ENCODE measurements at regions not wholly inside any gene's neighbourhood (a gene's known extent, or its start where the extent isn't known, plus 50 kb on each side); places are given as distances from the start of the nearest gene placed in this dataset.

DNA sequence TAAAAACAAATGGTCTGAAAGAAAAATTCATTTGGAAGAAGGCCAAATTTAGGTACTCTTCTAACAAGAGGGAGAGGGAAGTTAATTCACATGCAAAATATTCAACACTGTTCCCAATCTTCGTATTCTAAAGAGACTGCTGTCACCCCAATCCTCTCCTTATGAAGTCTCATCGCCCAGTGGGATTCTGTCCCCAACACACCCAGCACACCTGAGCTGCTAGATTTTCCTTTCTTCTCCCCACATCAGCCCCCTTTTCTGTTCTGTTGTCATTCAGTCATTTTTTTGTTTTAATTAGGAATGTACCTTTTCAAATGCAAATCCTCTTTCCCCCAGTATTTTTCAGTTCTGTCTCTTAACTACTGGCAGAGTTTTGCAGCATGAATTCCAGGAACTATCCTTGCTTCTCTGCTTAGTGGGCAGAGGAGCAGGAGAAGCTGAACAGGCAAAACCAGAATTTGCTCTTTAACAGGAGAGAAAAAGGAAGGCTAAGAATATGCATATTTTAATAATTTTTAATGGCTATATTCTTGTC is 366.9 kb downstream of the MAN2A1 start:
- H3K9me3 ChIP-seq (ENCODE audit: control insufficient read depth, low read depth, low read length): no peaks in the 10 kb centered on the region
- H4K5ac ChIP-seq (ENCODE audit: insufficient read length, low read depth, low read length): no peak overlapping the region
- DNase-seq: no peak
- H3K4me1 Mint-ChIP-seq: peaks cover 30 to 34% of the 10 kb centered on the region in 2 experiments
- TF ChIP-seq CTCF (conservative IDR thresholded peaks at IDR 0.05): no peak
- no peak overlapping the region for H2AFZ ChIP-seq (ENCODE audit: low read length)
- H3K23me2 ChIP-seq (ENCODE audit: insufficient read length, low read depth, low read length, poor library complexity, severe bottlenecking): no peaks in the 10 kb centered on the region
- peaks cover 10% of the 10 kb centered on the region for H3K4me1 ChIP-seq (ENCODE audit: insufficient read depth, low read length)
- H3K9ac ChIP-seq (ENCODE audit: extremely low read depth, insufficient read length, low read length): no peak overlapping the region
- no peaks in the 10 kb centered on the region for H3K27me3 Mint-ChIP-seq (ENCODE audit: low read depth)
- H3K4me3 Mint-ChIP-seq: peak overlapping the region in 1 of 2 experiments; percentile 9; a peak in 4 of 5 replicates
- no peaks in the 10 kb centered on the region for H3K9me3 Mint-ChIP-seq
- H3K23ac ChIP-seq (ENCODE audit: insufficient read length, low read depth, low read length): no peak overlapping the region
- H2BK120ac ChIP-seq (ENCODE audit: low read depth, low read length, poor library complexity, severe bottlenecking): no peak overlapping the region
- H3T11ph ChIP-seq (ENCODE audit: low read length): no peak overlapping the region
- H4K91ac ChIP-seq (ENCODE audit: insufficient read length, low read depth, low read length): no peak overlapping the region
- H4K8ac ChIP-seq (replicated peaks; ENCODE audit: insufficient read length, low read depth, low read length): no peak overlapping the region
- no peaks in the 10 kb centered on the region for H3K27me3 ChIP-seq (ENCODE audit: insufficient read depth, low read length)
- H3K4me2 ChIP-seq (ENCODE audit: insufficient read depth, insufficient read length, low read length): no peak overlapping the region
- H2BK5ac ChIP-seq (ENCODE audit: insufficient read length, low read length): no peak overlapping the region
- no peak overlapping the region for H3K14ac ChIP-seq (ENCODE audit: insufficient read depth, low read length)
- H2BK15ac ChIP-seq (ENCODE audit: low read depth, low read length): no peak overlapping the region
- no peaks in the 10 kb centered on the region for H3K79me1 ChIP-seq (ENCODE audit: insufficient read depth, low read depth, low read length, poor library complexity, severe bottlenecking)
- no peak overlapping the region for H3K4ac ChIP-seq (ENCODE audit: low read depth, low read length)
- H2BK12ac ChIP-seq (ENCODE audit: insufficient read length, low read depth, low read length): no peak overlapping the region
- WGBS (ENCODE audit: extremely low coverage, insufficient read length, low lambda C conversion rate): no CpG with 5 or more reads among the region's 2 CpGs
- H2BK20ac ChIP-seq (ENCODE audit: low read depth, low read length, poor library complexity, severe bottlenecking): no peak overlapping the region
- no peak overlapping the region for H2AK5ac ChIP-seq (ENCODE audit: insufficient read length, low read length)
- no peaks in the 10 kb centered on the region for H3K79me2 ChIP-seq (ENCODE audit: insufficient read depth, low read length)
- H3K56ac ChIP-seq (ENCODE audit: insufficient read length, low read depth, low read length): no peak overlapping the region
- peak overlapping the region; percentile 55 to 86 (median 81); a peak in 5 of 7 replicates for H3K27ac Mint-ChIP-seq
- H3K18ac ChIP-seq (ENCODE audit: insufficient read length, low read depth, low read length): no peak overlapping the region
- no peaks in the 10 kb centered on the region for H3K36me3 Mint-ChIP-seq (ENCODE audit: insufficient read depth in 1 of 3, low read depth in 3 of 3)
- no peaks in the 10 kb centered on the region for H4K20me1 ChIP-seq (ENCODE audit: control insufficient read depth, insufficient read depth, insufficient read length)
- no peak overlapping the region for H3K27ac ChIP-seq (ENCODE audit: insufficient read length, low read depth, low read length)

Measured in H9 (cell line).